ENCODE measurements at regions not wholly inside any gene's neighbourhood (a gene's known extent, or its start where the extent isn't known, plus 50 kb on each side); places are given as distances from the start of the nearest gene placed in this dataset.

- in situ Hi-C loops (cut with HindIII; ENCODE audit: low pct_unique_long_range_greater_than_20kb, low sequenced_read_pairs): no loop called here
- DNase-seq (ENCODE audit: low read depth): no peak
Observed at GRCh38 chr9:129267141-129267540, 89.1 kb upstream of the IER5L start.

GRCh38 chr9:129266536-129266935, 88.5 kb upstream of the IER5L start:
- no peak for DNase-seq (ENCODE audit: low read depth)
- in situ Hi-C loops (cut with HindIII; ENCODE audit: low pct_unique_long_range_greater_than_20kb, low sequenced_read_pairs): no loop called here

GRCh38 chr9:129264388-129264787, 86.3 kb upstream of the IER5L start:
- in situ Hi-C loops (cut with HindIII; ENCODE audit: low pct_unique_long_range_greater_than_20kb, low sequenced_read_pairs): no loop called here
- DNase-seq (ENCODE audit: low read depth): no peak

GRCh38 chr9:129263836-129264235, 85.8 kb upstream of the IER5L start:
- DNase-seq (ENCODE audit: low read depth): no peak
- in situ Hi-C loops (cut with HindIII; ENCODE audit: low pct_unique_long_range_greater_than_20kb, low sequenced_read_pairs): no loop called here

GRCh38 chr9:129262261-129262660, 84.2 kb upstream of the IER5L start:
- in situ Hi-C loops (cut with HindIII; ENCODE audit: low pct_unique_long_range_greater_than_20kb, low sequenced_read_pairs): no loop called here
- DNase-seq (ENCODE audit: low read depth): no peak

- no peak for DNase-seq (ENCODE audit: low read depth)
- in situ Hi-C loops (cut with HindIII; ENCODE audit: low pct_unique_long_range_greater_than_20kb, low sequenced_read_pairs): no loop called here
Observed at GRCh38 chr9:129259375-129259774, 81.3 kb upstream of the IER5L start.

- no peak for DNase-seq (ENCODE audit: low read depth)
- in situ Hi-C loops (cut with HindIII; ENCODE audit: low pct_unique_long_range_greater_than_20kb, low sequenced_read_pairs): no loop called here
Observed at GRCh38 chr9:129258823-129259301, 80.8 kb upstream of the IER5L start.

- in situ Hi-C loops (cut with HindIII; ENCODE audit: low pct_unique_long_range_greater_than_20kb, low sequenced_read_pairs): no loop called here
- peak; percentile 83 for DNase-seq (ENCODE audit: low read depth)
Observed at GRCh38 chr9:129258124-129258822, 80.2 kb upstream of the IER5L start.

- in situ Hi-C loops (cut with HindIII; ENCODE audit: low pct_unique_long_range_greater_than_20kb, low sequenced_read_pairs): no loop called here
- DNase-seq (ENCODE audit: low read depth): no peak
Observed at GRCh38 chr9:129256959-129257713, 79.1 kb upstream of the IER5L start.

- DNase-seq (ENCODE audit: low read depth): no peak
- in situ Hi-C loops (cut with HindIII; ENCODE audit: low pct_unique_long_range_greater_than_20kb, low sequenced_read_pairs): no loop called here
Observed at GRCh38 chr9:129254566-129255287, 76.7 kb upstream of the IER5L start.

GRCh38 chr9:129253803-129254381, 75.8 kb upstream of the IER5L start:
- no peak for DNase-seq (ENCODE audit: low read depth)
- in situ Hi-C loops (cut with HindIII; ENCODE audit: low pct_unique_long_range_greater_than_20kb, low sequenced_read_pairs): no loop called here

- in situ Hi-C loops (cut with HindIII; ENCODE audit: low pct_unique_long_range_greater_than_20kb, low sequenced_read_pairs): no loop called here
- DNase-seq (ENCODE audit: low read depth): no peak
Observed at GRCh38 chr9:129252937-129253802, 75.1 kb upstream of the IER5L start.

GRCh38 chr9:129250786-129251185, 72.7 kb upstream of the IER5L start:
- DNase-seq (ENCODE audit: low read depth): no peak
- in situ Hi-C loops (cut with HindIII; ENCODE audit: low pct_unique_long_range_greater_than_20kb, low sequenced_read_pairs): no loop called here

GRCh38 chr9:129247285-129248153, 69.5 kb upstream of the IER5L start:
- in situ Hi-C loops (cut with HindIII; ENCODE audit: low pct_unique_long_range_greater_than_20kb, low sequenced_read_pairs): no loop called here
- DNase-seq (ENCODE audit: low read depth): no peak

GRCh38 chr9:129245276-129245675, 67.2 kb upstream of the IER5L start:
- no peak for DNase-seq (ENCODE audit: low read depth)
- in situ Hi-C loops (cut with HindIII; ENCODE audit: low pct_unique_long_range_greater_than_20kb, low sequenced_read_pairs): no loop called here

- in situ Hi-C loops (cut with HindIII; ENCODE audit: low pct_unique_long_range_greater_than_20kb, low sequenced_read_pairs): no loop called here
- no peak for DNase-seq (ENCODE audit: low read depth)
Observed at GRCh38 chr9:129242971-129243561, 65.0 kb upstream of the IER5L start.

All from Caki2 (cell line).